ENCODE measurements at regions not wholly inside any gene's neighbourhood (a gene's known extent, or its start where the extent isn't known, plus 50 kb on each side); places are given as distances from the start of the nearest gene placed in this dataset.

DNA sequence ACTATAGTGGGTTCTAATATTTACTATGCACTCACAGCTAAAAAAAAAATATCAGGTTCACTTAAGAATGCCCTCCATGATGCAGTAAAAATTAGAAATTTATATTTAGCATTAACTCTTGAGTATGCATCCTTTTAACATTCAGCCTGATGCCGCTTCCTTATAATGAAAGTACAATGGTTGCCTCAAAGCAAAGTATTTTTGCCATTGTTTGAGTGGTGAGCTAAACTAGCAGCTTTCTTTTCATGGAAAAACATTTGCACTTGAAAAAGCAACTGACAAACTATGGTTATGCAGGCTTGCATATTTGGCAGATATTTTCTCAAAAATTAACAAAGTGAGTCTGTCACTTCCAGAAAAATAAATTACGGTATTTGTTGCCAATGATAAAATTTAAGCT is 188.6 kb downstream of the SLC6A15 start:
- TF ChIP-seq, protein P1, sequence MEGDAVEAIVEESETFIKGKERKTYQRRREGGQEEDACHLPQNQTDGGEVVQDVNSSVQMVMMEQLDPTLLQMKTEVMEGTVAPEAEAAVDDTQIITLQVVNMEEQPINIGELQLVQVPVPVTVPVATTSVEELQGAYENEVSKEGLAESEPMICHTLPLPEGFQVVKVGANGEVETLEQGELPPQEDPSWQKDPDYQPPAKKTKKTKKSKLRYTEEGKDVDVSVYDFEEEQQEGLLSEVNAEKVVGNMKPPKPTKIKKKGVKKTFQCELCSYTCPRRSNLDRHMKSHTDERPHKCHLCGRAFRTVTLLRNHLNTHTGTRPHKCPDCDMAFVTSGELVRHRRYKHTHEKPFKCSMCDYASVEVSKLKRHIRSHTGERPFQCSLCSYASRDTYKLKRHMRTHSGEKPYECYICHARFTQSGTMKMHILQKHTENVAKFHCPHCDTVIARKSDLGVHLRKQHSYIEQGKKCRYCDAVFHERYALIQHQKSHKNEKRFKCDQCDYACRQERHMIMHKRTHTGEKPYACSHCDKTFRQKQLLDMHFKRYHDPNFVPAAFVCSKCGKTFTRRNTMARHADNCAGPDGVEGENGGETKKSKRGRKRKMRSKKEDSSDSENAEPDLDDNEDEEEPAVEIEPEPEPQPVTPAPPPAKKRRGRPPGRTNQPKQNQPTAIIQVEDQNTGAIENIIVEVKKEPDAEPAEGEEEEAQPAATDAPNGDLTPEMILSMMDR (IDR thresholded peaks at IDR 0.05), result no peak
- TF ChIP-seq POLR2A (IDR thresholded peaks at IDR 0.05) (no peak), EP300 (IDR thresholded peaks at IDR 0.05) (no peak), POLR2AphosphoS5 (IDR thresholded peaks at IDR 0.05) (no peak)

DNA sequence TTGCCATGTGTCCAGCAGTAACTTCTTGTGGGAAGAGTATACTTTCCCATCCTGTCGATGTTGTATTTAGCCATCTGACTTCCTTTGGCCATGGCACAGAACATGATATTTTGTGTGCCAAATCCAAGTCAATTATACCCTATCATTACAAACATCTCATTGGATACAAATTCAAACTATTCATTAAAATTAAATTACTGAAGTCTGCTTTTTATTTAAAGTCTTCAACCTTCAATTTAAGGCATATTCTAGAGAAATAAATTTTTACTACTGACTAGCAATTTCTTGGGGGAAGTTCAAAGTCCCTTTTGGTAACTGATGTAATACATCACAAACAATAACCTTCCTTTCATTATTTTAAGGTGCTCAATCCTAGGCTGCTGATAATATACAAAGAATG is 192.6 kb downstream of the SLC6A15 start:
- Histone ChIP-seq H3K9me3 (no peaks in the 10 kb centered on the region), H3K27me3 (no peaks in the 10 kb centered on the region), H3K27ac (no peak overlapping the region), H3K36me3 (no peaks in the 10 kb centered on the region), H3K4me3 (no peak overlapping the region), H3K4me1 (no peaks in the 10 kb centered on the region)
- intact Hi-C loops (cut with DNase I), result no loop called here
- 80 to 84% methylated on average over 1 of the region's 1 CpG for WGBS, 2 donors
- TF ChIP-seq POLR2AphosphoS5 (IDR thresholded peaks at IDR 0.05) (no peak), EP300 (IDR thresholded peaks at IDR 0.05) (no peak), POLR2A (IDR thresholded peaks at IDR 0.05) (no peak)
- TF ChIP-seq, protein P1 (IDR thresholded peaks at IDR 0.05), result no peak
- DNase-seq, result no peak

More for the DNA sequence above, 188.6 kb downstream of the SLC6A15 start:
- H3K36me3 ChIP-seq, result no peaks in the 10 kb centered on the region
- 69 to 92% methylated on average over 2 of the region's 2 CpGs for WGBS, 2 donors
- no peak overlapping the region for H3K4me3 ChIP-seq
- intact Hi-C loops (cut with DNase I), result no loop called here
- no peaks in the 10 kb centered on the region for H3K4me1 ChIP-seq
- DNase-seq, result no peak
- H3K27me3 ChIP-seq, result no peaks in the 10 kb centered on the region
- no peak overlapping the region for H3K27ac ChIP-seq
- no peaks in the 10 kb centered on the region for H3K9me3 ChIP-seq

DNA sequence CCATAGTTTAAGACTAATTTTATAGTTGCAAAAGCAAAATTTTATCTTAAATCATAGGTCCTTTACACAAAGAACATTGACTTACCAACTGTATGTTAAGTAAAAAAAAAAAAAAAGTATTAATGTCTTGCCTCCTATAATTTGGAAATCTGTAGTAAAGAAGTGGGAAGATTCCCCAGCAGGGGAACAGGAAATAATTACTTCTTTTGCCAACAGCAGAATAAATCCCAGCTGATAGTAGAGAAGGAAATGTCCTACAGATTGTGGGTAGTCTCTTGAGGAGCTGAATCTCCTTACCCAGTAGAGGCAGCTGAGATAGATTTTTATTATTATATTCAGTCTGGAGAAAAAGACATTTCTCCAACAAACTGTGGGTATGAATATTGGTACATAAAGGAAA is 193.7 kb downstream of the SLC6A15 start:
- Histone ChIP-seq H3K4me1 (no peaks in the 10 kb centered on the region), H3K27me3 (no peaks in the 10 kb centered on the region), H3K9me3 (no peaks in the 10 kb centered on the region), H3K27ac (no peak overlapping the region), H3K36me3 (no peaks in the 10 kb centered on the region), H3K4me3 (no peak overlapping the region)
- TF ChIP-seq EP300 (IDR thresholded peaks at IDR 0.05), result no peak
- TF ChIP-seq, protein P1 (IDR thresholded peaks at IDR 0.05), result no peak
- no peak for TF ChIP-seq POLR2AphosphoS5 (IDR thresholded peaks at IDR 0.05)
- TF ChIP-seq POLR2A (IDR thresholded peaks at IDR 0.05), result no peak
- intact Hi-C loops (cut with DNase I), result no loop called here
- DNase-seq, result no peak

DNA sequence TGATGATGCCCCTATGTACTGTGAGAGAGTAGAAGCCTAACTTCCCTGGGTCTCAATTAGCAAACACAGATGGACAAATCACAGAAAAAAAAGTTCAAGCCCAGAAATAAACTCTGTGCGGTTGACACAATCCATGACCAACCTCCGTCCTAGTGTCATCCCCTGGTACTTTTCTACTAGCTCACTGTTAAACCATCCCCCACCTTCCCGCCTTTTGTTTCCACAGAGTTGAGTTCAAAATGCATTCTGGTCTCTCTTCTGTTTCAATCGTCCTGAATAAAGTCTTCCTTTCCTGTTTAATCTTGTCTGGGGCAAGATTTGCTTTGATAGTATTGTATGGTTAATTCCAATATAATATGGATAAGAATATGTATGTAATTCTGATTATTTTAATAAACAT is 199.9 kb downstream of the SLC6A15 start:
- Histone ChIP-seq H3K27me3 (no peaks in the 10 kb centered on the region), H3K36me3 (no peaks in the 10 kb centered on the region), H3K4me3 (no peak overlapping the region), H3K4me1 (no peaks in the 10 kb centered on the region), H3K9me3 (no peaks in the 10 kb centered on the region), H3K27ac (no peak overlapping the region)
- TF ChIP-seq, protein P1 (IDR thresholded peaks at IDR 0.05), result no peak
- TF ChIP-seq POLR2AphosphoS5 (IDR thresholded peaks at IDR 0.05), result no peak
- TF ChIP-seq POLR2A (IDR thresholded peaks at IDR 0.05), result no peak
- no peak for TF ChIP-seq EP300 (IDR thresholded peaks at IDR 0.05)
- WGBS, 2 donors, result 78% methylated on average over 4 of the region's 4 CpGs
- intact Hi-C loops (cut with DNase I), result no loop called here
- no peak for DNase-seq

DNA sequence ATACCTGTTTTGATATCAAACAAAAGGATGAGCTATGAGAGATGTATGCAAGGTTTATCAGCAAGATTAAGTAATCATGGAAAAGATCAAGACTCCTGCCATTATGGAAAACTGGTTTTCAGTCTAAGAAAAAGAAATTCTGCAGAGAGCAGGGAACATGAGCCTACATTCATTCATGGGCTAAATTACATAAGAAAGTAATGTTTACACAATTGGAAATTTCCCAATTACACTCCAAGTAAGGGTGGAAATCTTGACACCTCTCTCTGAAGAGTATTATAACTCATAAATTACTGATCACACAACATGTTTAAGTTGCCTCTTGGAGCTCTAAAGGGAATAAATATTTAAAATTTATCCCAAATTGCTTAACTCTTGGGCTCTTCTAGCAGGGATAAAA is 206.2 kb downstream of the SLC6A15 start:
- intact Hi-C loops (cut with DNase I), result no loop called here
- Histone ChIP-seq H3K27me3 (no peaks in the 10 kb centered on the region), H3K4me1 (no peaks in the 10 kb centered on the region), H3K36me3 (no peaks in the 10 kb centered on the region), H3K9me3 (no peaks in the 10 kb centered on the region), H3K27ac (no peak overlapping the region), H3K4me3 (no peak overlapping the region)
- TF ChIP-seq POLR2AphosphoS5 (IDR thresholded peaks at IDR 0.05), result no peak
- TF ChIP-seq EP300 (IDR thresholded peaks at IDR 0.05), result no peak
- TF ChIP-seq, protein P1 (IDR thresholded peaks at IDR 0.05), result no peak
- no peak for TF ChIP-seq POLR2A (IDR thresholded peaks at IDR 0.05)
- no peak for DNase-seq

All from sigmoid colon (tissue), 6 donors.